Activated T-helper 2 cell treated with anti-CD3 and anti-CD28 coated beads, Interferon-gamma antibody, Interleukin-2, Interleukin-4, amounts not matched to agents 10 μg/mL and 5 μg/mL and 100 μg/mL, durations not matched to agents 14 hours and 24 hours and 36 hours (primary cell): ENCODE measurements at regions not wholly inside any gene's neighbourhood (a gene's known extent, or its start where the extent isn't known, plus 50 kb on each side); places are given as distances from the start of the nearest gene placed in this dataset.

ENCODE experiments used
- DNase-seq: peaks from one replicate; pipeline ENCODE4 v3.0.0; 2021; ENCODE audit warnings: low spot score
- H3K27ac Mint-ChIP-seq: one replicate; pipeline ENCODE4 v1.8.0; 2021; ENCODE audit warnings: mixed read lengths
- H3K27me3 Mint-ChIP-seq: one replicate; pipeline ENCODE4 v1.8.0; 2021; ENCODE audit warnings: low read depth, mixed read lengths
- H3K36me3 Mint-ChIP-seq: one replicate; pipeline ENCODE4 v1.8.0; 2021; ENCODE audit warnings: low read depth, mixed read lengths
- H3K4me1 Mint-ChIP-seq: one replicate; pipeline ENCODE4 v1.8.0; 2021; ENCODE audit warnings: low read depth, mixed read lengths
- H3K4me3 Mint-ChIP-seq: one replicate; pipeline ENCODE4 v1.8.0; 2021; ENCODE audit warnings: low read depth, mild to moderate bottlenecking, moderate library complexity, mixed read lengths
- H3K9me3 Mint-ChIP-seq: one replicate; pipeline ENCODE4 v1.8.0; 2021; ENCODE audit warnings: mixed read lengths
- intact Hi-C: fragments of 100-400 bp; cut with micrococcal nuclease; formaldehyde crosslinking; loops from one replicate; pipeline ENCODE4 v1.15.1; 2023

DNA sequence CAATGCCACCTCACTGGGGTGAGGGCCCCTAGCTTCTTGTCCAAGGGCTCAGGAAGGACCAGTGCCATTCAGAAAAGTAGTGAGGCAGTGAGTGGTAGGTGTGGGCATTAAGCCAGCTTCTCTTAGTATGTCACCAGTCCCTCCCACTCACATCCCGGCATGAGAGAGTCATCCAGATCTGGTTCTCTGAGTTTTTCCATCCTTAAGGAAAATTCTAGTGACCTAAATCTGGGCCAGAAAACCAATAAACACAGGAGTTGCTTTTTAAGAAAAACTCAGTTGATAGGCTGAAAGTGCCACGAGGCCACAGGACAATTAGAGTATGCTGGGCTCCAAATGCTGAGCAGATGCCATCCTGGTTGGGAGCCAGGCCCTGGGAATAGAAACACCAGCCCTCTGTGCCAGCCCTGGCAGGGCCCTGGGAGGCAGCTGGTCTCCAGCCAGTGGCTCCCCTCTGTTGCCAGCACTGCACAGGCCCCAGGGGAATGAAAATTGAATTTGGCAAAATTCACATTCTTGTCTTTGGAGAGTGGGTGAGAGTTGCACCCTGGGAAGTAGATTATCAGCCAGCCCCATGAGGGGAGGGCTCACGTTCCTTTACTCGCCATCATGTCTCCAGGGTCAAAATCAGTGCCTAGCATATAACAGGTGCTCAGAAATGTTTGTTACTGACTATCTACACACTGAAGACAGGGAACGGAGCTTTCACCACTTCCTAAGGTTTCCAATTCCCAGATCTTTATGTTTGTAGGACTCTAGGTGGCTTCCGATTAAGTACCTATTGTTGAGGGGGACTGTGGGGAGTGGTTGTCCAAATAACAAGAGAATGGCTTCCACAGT is 52.8 kb downstream of the FAM43A start:
- DNase-seq: no peak
- peaks cover 21% of the 10 kb centered on the region for H3K27me3 Mint-ChIP-seq
- no peaks in the 10 kb centered on the region for H3K36me3 Mint-ChIP-seq
- no peak overlapping the region for H3K27ac Mint-ChIP-seq
- no peak overlapping the region for H3K4me3 Mint-ChIP-seq
- intact Hi-C loops: no loop called here
- no peaks in the 10 kb centered on the region for H3K9me3 Mint-ChIP-seq
- no peaks in the 10 kb centered on the region for H3K4me1 Mint-ChIP-seq

DNA sequence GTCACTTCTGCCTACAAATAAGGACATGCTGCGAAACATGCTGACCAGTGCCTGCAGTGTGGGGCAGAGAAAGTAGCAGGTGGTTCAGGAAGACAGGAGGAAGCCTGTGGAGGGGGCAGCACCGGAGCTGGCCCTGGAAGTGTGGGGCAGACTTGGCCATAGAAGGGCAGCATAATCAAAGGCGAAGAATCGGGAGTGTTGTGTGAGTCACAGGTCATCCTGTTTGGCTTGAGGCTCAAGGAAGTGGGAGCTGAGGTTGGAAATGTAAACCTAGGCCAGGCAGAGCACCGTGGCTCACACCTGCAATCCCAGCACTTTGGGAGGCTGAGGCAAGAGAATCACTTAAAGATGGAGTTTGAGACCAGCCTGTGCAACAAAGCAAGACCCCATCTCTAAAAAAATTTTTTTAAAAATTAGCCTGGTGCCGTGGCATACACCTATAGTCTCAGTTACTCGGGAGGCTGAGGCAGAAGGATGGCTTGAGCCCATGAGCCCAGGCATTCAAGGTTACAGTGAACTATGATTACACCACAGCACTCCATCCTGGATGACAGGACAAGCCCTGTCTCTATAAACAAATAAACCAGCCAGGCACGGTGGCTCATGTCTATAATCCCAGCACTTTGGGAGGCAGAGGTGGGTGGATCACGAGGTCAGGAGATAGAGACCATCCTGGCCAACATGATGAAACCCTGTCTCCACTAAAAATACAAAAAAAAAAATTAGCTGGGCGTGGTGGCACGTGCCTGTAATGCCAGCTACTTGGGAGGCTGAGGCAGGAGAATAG is 54.0 kb downstream of the FAM43A start:
- Mint-ChIP-seq H3K36me3 (no peaks in the 10 kb centered on the region), H3K27ac (no peak overlapping the region), H3K9me3 (no peaks in the 10 kb centered on the region), H3K27me3 (peaks cover 25% of the 10 kb centered on the region), H3K4me3 (no peak overlapping the region), H3K4me1 (no peaks in the 10 kb centered on the region)
- no peak for DNase-seq
- intact Hi-C loops: no loop called here

DNA sequence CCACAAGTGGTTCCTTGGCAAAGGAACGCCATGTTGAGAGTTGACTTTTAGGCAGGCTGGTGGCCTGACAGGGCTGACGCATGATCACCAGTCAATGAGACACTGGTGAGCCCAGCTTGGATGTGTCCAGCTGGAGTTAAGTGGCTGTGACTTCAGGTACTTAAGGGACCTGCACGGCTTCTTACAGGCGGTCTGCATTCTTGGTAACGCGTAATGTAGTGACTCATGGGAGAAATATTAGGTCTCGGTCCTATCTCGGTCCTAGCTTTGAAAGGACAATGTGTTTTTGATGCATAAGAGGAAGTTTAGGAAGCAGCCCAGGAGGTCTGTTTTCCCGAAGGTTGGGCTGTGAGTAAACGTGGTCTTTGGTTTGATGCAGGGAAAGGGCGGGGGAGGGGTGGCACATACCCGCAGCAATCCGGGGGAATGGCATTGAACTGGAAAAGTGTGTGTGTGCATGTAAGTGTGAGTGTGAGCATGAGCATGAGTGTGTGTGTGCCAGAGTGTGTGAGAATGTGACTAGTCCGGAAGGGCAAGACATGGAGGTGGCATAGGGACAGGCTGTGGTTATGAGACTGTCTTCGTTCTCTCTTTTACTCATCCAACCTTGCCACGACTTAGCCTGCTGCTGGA is 55.3 kb downstream of the FAM43A start:
- H3K36me3 Mint-ChIP-seq: no peaks in the 10 kb centered on the region
- intact Hi-C loops: no loop called here
- no peak overlapping the region for H3K27ac Mint-ChIP-seq
- DNase-seq: no peak
- no peak overlapping the region for H3K4me3 Mint-ChIP-seq
- H3K27me3 Mint-ChIP-seq: peaks cover 26% of the 10 kb centered on the region
- no peaks in the 10 kb centered on the region for H3K9me3 Mint-ChIP-seq
- no peaks in the 10 kb centered on the region for H3K4me1 Mint-ChIP-seq

DNA sequence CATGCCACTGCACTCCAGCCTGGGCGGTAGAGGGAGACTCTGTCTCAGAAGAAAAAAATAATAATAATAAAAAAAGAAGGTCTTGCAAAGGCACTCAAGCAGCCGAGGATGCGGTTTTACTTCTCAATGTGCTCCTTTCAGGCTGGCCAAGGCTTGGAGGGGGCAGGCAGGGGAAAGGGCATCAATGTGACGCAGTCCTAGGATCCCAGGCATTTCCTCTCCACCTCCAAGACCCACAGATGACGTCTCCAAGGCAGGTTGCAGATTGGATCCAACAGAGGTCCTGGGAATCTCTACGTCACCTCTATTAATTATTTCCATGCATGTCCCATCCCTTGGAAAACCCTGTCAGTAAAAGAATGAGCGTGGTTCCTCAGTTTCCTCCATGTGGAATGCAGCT is 56.2 kb downstream of the FAM43A start:
- no peak overlapping the region for H3K4me3 Mint-ChIP-seq
- no peak overlapping the region for H3K27ac Mint-ChIP-seq
- H3K27me3 Mint-ChIP-seq: peaks cover 26% of the 10 kb centered on the region
- no peaks in the 10 kb centered on the region for H3K9me3 Mint-ChIP-seq
- intact Hi-C loops: no loop called here
- DNase-seq: no peak
- H3K4me1 Mint-ChIP-seq: no peaks in the 10 kb centered on the region
- no peaks in the 10 kb centered on the region for H3K36me3 Mint-ChIP-seq

DNA sequence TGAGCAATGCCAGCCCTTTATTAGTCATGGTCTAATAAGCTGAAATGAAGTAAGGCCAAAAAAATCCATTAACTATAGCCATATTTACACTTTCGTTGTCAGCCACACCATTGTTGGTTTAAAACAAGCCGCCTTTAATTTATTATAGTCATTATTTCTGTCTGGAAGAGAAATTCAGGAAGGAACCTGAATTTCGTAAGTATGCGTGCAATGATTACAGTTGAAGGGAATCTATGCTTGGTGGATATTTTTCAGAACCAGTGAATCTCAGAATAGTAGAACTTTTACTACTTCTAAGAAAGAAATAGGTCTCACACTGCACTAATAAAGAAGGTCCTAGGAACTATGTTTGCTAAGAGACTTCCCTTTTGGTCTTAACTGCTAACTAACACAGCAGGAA is 59.1 kb downstream of the FAM43A start:
- DNase-seq: no peak
- H3K4me3 Mint-ChIP-seq: no peak overlapping the region
- no peaks in the 10 kb centered on the region for H3K4me1 Mint-ChIP-seq
- no peaks in the 10 kb centered on the region for H3K36me3 Mint-ChIP-seq
- H3K27ac Mint-ChIP-seq: no peak overlapping the region
- peaks cover 15% of the 10 kb centered on the region for H3K27me3 Mint-ChIP-seq
- intact Hi-C loops: no loop called here
- H3K9me3 Mint-ChIP-seq: no peaks in the 10 kb centered on the region

DNA sequence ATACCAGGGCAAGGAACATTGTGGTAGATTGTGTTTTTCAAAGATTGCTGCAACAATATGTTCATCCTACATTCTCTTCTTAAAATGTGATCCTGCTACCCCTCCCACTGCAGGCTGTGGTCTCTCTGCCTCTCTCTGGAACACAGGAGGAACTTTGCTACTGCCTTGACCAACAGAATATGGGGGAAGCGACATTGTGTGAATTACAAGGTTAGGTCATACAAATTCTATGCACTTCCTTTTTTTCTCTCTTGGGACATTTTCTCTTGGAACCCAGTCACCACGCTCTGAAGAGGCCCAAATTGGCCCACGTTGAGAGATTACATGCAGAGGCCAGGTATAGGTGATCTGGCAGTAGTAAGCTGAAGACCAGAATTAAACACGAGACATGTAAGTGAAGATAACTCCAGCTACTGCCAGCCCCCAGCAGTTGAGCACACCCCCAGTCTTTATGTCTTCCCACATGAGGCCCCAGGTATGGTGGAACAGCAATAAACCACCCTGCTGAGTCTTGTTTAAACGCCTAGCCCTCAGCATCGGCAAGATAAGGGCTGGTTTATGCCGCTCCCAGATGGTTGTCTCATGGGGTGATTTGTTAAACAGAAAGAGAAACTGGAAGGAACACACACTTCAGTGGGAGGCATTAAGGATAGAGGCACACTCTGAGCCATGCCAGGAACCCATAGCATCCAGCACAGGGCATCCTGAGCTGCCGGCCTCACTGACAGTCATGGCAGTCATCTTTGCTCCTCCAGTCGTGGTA is 59.9 kb downstream of the FAM43A start:
- intact Hi-C loops: no loop called here
- H3K27ac Mint-ChIP-seq: no peak overlapping the region
- DNase-seq: no peak
- no peaks in the 10 kb centered on the region for H3K9me3 Mint-ChIP-seq
- no peaks in the 10 kb centered on the region for H3K36me3 Mint-ChIP-seq
- H3K27me3 Mint-ChIP-seq: peaks cover 11% of the 10 kb centered on the region
- H3K4me1 Mint-ChIP-seq: no peaks in the 10 kb centered on the region
- H3K4me3 Mint-ChIP-seq: no peak overlapping the region

DNA sequence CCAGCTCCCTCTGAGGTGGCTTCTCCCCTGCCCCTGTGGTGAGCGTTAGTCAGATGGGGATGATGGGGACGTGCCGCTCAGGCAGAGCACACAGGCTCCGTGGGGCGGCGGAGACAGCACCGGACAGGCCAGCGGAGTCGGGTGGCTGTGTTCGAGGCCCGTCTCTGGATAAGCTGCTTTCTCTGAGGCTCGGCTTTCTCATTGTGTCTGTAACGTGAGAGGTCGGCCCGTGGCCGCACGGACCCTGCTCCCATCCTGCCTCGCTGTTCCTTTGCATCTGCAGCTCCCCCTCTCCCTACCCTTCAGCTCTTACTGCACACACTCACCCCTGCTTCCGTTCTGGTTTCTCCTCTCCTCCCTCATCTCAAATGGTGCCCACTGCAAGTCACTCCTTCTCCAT is 62.5 kb downstream of the FAM43A start:
- Mint-ChIP-seq H3K27ac (no peak overlapping the region), H3K4me3 (no peak overlapping the region), H3K9me3 (no peaks in the 10 kb centered on the region), H3K36me3 (no peaks in the 10 kb centered on the region), H3K27me3 (peaks cover 11% of the 10 kb centered on the region), H3K4me1 (no peaks in the 10 kb centered on the region)
- intact Hi-C loops: no loop called here
- no peak for DNase-seq

DNA sequence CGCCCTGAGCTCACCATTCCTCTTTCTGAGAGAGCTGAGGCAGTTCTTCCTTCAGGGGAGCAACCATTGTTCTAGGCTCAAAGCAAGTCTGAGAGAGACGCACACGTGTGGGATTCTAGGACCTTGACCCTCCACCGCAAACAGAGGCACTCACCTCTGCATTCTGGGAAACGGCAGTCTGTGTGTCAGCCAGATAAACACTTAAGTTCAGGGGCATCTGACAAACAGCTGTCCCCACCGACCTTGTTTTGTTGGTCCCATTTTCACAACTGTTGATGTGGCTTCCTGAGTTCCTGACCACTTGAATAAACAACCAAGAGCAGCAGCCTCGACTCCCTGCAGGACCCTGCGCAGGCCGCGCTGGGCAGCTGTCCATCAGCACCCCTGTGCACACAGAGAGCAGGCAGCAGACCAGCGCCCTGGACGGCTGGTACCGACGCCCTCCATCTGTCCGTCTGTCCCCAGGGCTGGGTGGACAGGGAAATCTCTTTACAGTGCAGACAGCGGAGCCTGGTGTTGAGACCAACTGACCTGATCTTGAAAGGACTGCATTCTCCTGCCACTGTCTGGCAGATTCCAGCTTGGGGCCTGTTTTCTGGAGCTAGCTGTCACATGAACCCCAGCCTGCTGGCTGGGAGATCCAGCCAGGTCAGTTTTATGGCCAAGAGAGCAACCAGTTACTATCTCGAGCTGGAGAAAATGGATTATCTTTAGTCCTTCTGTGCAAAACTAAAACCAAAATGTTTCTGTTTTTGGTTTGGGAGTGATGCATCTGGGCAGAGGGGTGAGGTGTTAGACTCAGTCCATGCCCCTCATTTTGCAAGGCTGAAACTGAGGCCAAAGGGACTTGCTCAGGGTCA is 64.2 kb downstream of the FAM43A start:
- Mint-ChIP-seq H3K27me3 (peaks cover 5% of the 10 kb centered on the region), H3K36me3 (no peaks in the 10 kb centered on the region), H3K4me1 (no peaks in the 10 kb centered on the region), H3K27ac (no peak overlapping the region), H3K9me3 (no peaks in the 10 kb centered on the region), H3K4me3 (no peak overlapping the region)
- no peak for DNase-seq
- intact Hi-C loops: no loop called here

DNA sequence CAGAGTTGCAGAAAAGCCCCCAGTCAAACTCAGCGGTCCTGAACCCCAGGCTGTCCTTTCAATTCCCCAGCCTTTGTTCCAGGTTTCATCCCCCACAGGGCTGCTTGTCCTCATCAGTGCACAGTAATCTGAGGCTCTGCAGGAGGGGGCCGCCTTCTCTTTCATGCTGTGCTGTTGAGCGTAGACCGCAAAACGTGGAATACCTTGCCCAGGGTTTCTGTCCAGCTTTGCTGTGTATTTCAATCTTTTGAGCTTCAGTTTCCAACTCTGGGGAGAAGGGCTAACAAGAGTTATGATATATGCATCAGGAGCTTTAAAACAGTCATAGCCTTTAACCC is 64.8 kb downstream of the FAM43A start:
- Mint-ChIP-seq H3K9me3 (no peaks in the 10 kb centered on the region), H3K4me1 (no peaks in the 10 kb centered on the region), H3K36me3 (no peaks in the 10 kb centered on the region), H3K4me3 (no peak overlapping the region), H3K27ac (no peak overlapping the region), H3K27me3 (peaks cover 2% of the 10 kb centered on the region)
- intact Hi-C loops: no loop called here
- DNase-seq: no peak

DNA sequence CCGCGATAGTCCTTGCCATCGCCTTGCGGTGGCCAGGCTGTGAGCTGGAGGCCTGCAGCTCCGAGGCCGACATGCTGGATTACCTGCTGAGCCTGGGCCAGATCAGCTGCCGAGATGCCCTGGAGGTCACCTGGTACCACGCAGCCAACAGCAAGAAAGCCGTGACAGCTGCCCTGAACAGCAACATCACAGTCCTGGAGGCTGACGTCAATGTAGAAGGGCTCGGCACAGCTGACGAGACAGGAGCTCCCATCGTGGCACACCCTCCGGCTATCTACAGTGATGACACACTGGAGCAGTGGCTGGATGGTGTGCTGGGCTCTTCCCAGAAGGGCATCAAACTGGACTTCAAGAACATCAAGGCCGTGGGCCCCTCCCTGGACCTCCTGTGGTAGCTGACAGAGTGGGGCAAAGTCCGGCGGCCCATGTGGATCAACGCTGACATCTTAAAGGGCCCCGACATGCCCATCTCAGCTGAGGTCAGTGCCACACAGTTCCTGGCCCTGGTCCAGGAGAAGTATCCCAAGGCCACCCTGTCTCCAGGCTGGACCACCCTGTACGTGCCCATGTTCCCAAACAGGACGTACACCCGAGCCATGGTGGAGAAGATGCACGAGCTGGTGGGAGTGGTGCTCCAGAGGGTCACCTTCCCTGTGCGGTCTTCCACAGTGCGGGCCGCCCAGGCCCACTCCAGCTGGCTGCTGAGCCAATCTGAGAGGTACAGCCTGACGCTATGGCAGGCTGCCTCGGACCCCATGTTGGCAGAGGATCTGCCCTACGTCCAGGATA is 70.2 kb downstream of the FAM43A start:
- intact Hi-C loops: no loop called here
- Mint-ChIP-seq H3K36me3 (no peaks in the 10 kb centered on the region), H3K9me3 (no peaks in the 10 kb centered on the region), H3K27me3 (peaks cover 7% of the 10 kb centered on the region), H3K4me3 (no peak overlapping the region), H3K27ac (no peak overlapping the region), H3K4me1 (no peaks in the 10 kb centered on the region)
- DNase-seq: no peak

DNA sequence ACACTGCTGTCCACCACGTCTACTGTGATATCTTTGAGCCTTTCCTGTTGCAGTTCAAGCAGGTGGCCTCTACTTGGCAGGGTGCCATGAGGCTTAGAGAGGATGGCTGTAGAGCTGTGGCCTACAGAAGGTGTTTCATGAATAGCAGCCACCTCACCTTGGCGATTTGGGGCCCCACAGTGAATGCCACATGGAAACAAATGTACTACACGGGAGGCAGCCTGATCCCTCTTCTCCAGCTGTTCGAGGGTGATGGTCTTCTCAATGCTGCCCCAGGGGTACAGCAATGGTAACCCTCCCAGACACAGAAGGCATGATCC is 70.7 kb downstream of the FAM43A start:
- no peaks in the 10 kb centered on the region for H3K4me1 Mint-ChIP-seq

More for the DNA sequence above, 70.7 kb downstream of the FAM43A start:
- intact Hi-C loops: no loop called here
- Mint-ChIP-seq H3K27me3 (peaks cover 13% of the 10 kb centered on the region), H3K27ac (no peak overlapping the region), H3K36me3 (no peaks in the 10 kb centered on the region), H3K9me3 (no peaks in the 10 kb centered on the region), H3K4me3 (no peak overlapping the region)
- no peak for DNase-seq
